ENCODE measurements at regions not wholly inside any gene's neighbourhood (a gene's known extent, or its start where the extent isn't known, plus 50 kb on each side); places are given as distances from the start of the nearest gene placed in this dataset.

DNA sequence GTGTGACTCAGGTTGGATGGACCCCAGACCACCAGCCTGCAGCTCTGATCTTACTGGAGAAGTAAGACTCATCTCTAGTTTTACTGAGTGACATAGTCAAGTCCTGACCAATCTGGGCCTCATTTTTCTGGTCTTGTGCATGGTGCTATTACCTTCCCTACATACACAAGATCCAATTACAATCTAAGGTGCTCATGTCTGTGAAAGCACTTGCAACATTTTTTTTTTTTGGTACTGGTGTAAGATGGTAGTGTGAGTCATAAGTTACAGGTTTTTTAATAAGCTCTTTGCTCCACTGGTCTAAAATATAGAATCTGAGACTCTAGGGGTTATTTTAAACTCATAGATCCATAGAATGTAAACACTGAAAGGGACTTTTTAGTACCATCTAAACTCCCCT, 117.3 kb upstream of the EFEMP1 start:
- TF ChIP-seq, protein P1, sequence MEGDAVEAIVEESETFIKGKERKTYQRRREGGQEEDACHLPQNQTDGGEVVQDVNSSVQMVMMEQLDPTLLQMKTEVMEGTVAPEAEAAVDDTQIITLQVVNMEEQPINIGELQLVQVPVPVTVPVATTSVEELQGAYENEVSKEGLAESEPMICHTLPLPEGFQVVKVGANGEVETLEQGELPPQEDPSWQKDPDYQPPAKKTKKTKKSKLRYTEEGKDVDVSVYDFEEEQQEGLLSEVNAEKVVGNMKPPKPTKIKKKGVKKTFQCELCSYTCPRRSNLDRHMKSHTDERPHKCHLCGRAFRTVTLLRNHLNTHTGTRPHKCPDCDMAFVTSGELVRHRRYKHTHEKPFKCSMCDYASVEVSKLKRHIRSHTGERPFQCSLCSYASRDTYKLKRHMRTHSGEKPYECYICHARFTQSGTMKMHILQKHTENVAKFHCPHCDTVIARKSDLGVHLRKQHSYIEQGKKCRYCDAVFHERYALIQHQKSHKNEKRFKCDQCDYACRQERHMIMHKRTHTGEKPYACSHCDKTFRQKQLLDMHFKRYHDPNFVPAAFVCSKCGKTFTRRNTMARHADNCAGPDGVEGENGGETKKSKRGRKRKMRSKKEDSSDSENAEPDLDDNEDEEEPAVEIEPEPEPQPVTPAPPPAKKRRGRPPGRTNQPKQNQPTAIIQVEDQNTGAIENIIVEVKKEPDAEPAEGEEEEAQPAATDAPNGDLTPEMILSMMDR (IDR thresholded peaks at IDR 0.05) = no peak
- TF ChIP-seq POLR2AphosphoS5 (IDR thresholded peaks at IDR 0.05) = no peak
- no peak for TF ChIP-seq POLR2A (IDR thresholded peaks at IDR 0.05)
- no peak for TF ChIP-seq EP300 (IDR thresholded peaks at IDR 0.05; ENCODE audit: low read depth)

All from transverse colon (tissue), 4 donors.